Dedifferentiated amniotic fluid mesenchymal stem cell (primary cell): ENCODE measurements at regions not wholly inside any gene's neighbourhood (a gene's known extent, or its start where the extent isn't known, plus 50 kb on each side); places are given as distances from the start of the nearest gene placed in this dataset.
"Not testable (repeated sequence)": the region's sequence is repeated elsewhere in the genome, so short reads cannot be mapped to it uniquely, and the experiment has no call there.

Source experiments
- DNase-seq: peaks from one replicate; pipeline ENCODE4 v3.0.0-alpha.2; 2016; ENCODE audit errors: extremely low spot score

- no peak for DNase-seq
Measured at GRCh38 chr14:98008381-98009113, 1211.4 kb downstream of the VRK1 start.

- DNase-seq: not testable (repeated sequence)
Measured at GRCh38 chr14:98009177-98009576, 1212.0 kb downstream of the VRK1 start.

- DNase-seq: no peak
Measured at GRCh38 chr14:98010784-98011183, 1213.6 kb downstream of the VRK1 start.

GRCh38 chr14:98014851-98015615 lies 1217.9 kb downstream of the VRK1 start:
- DNase-seq: no peak

- no peak for DNase-seq
Measured at GRCh38 chr14:98015921-98016320, 1218.7 kb downstream of the VRK1 start.

GRCh38 chr14:98018628-98019027 lies 1221.4 kb downstream of the VRK1 start:
- no peak for DNase-seq

GRCh38 chr14:98022541-98023520 lies 1225.6 kb downstream of the VRK1 start:
- no peak for DNase-seq

- no peak for DNase-seq
Measured at GRCh38 chr14:98028162-98028561, 1231.0 kb downstream of the VRK1 start.

GRCh38 chr14:98035396-98035795 lies 1236.6 kb downstream of the BCL11B start:
- no peak for DNase-seq

- no peak for DNase-seq
Measured at GRCh38 chr14:98037831-98038230, 1234.2 kb downstream of the BCL11B start.

- no peak for DNase-seq
Measured at GRCh38 chr14:98056946-98057345, 1215.1 kb downstream of the BCL11B start.

- no peak for DNase-seq
Measured at GRCh38 chr14:98059106-98059505, 1212.9 kb downstream of the BCL11B start.

- no peak for DNase-seq
Measured at GRCh38 chr14:98062083-98062482, 1209.9 kb downstream of the BCL11B start.

GRCh38 chr14:98069712-98070171 lies 1202.3 kb downstream of the BCL11B start:
- DNase-seq: no peak

- DNase-seq: no peak
Measured at GRCh38 chr14:98070536-98070935, 1201.5 kb downstream of the BCL11B start.

- no peak for DNase-seq
Measured at GRCh38 chr14:98074111-98074510, 1197.9 kb downstream of the BCL11B start.

GRCh38 chr14:98077176-98077575 lies 1194.8 kb downstream of the BCL11B start:
- DNase-seq: no peak

- DNase-seq: no peak
Measured at GRCh38 chr14:98082833-98083232, 1189.2 kb downstream of the BCL11B start.

- DNase-seq: no peak
Measured at GRCh38 chr14:98085751-98086150, 1186.2 kb downstream of the BCL11B start.

GRCh38 chr14:98093111-98093510 lies 1178.9 kb downstream of the BCL11B start:
- DNase-seq: no peak

GRCh38 chr14:98099527-98099926 lies 1172.5 kb downstream of the BCL11B start:
- DNase-seq: no peak

- DNase-seq: no peak
Measured at GRCh38 chr14:98101323-98101722, 1170.7 kb downstream of the BCL11B start.
